GDM1 (cell line): ENCODE measurements at regions not wholly inside any gene's neighbourhood (a gene's known extent, or its start where the extent isn't known, plus 50 kb on each side); places are given as distances from the start of the nearest gene placed in this dataset.

ENCODE experiments used
- DNase-seq: peaks from one replicate; lab custom pipeline; 2025; lab: John Stamatoyannopoulos, UW

GRCh38 chr3:107428051-107428858 lies 51.0 kb downstream of the CCDC54 start:
- no peak for DNase-seq

- peak; percentile 77 for DNase-seq
Observed at GRCh38 chr3:107429320-107430181, 52.3 kb downstream of the CCDC54 start.

GRCh38 chr3:107430214-107430995 lies 53.2 kb downstream of the CCDC54 start:
- no peak for DNase-seq

GRCh38 chr3:107430996-107431245 lies 53.7 kb downstream of the CCDC54 start:
- DNase-seq: peak; percentile 19

GRCh38 chr3:107431246-107432012 lies 54.2 kb downstream of the CCDC54 start:
- DNase-seq: peak; percentile 51

GRCh38 chr3:107432013-107432515 lies 54.8 kb downstream of the CCDC54 start:
- no peak for DNase-seq

GRCh38 chr3:107432646-107433045 lies 55.4 kb downstream of the CCDC54 start:
- no peak for DNase-seq

GRCh38 chr3:107436029-107436428 lies 58.8 kb downstream of the CCDC54 start:
- no peak for DNase-seq

- no peak for DNase-seq
Observed at GRCh38 chr3:107438671-107439070, 61.4 kb downstream of the CCDC54 start.

- no peak for DNase-seq
Observed at GRCh38 chr3:107441617-107442016, 64.4 kb downstream of the CCDC54 start.

GRCh38 chr3:107443461-107443860 lies 66.2 kb downstream of the CCDC54 start:
- DNase-seq: no peak

GRCh38 chr3:107446706-107447105 lies 69.5 kb downstream of the CCDC54 start:
- DNase-seq: no peak

GRCh38 chr3:107450254-107450893 lies 72.4 kb upstream of the BBX start:
- DNase-seq: no peak

GRCh38 chr3:107452436-107452835 lies 70.3 kb upstream of the BBX start:
- DNase-seq: no peak

GRCh38 chr3:107453504-107453903 lies 69.3 kb upstream of the BBX start:
- no peak for DNase-seq

GRCh38 chr3:107455621-107456020 lies 67.1 kb upstream of the BBX start:
- DNase-seq: no peak

GRCh38 chr3:107456501-107456900 lies 66.3 kb upstream of the BBX start:
- no peak for DNase-seq

- DNase-seq: no peak
Observed at GRCh38 chr3:107458871-107459270, 63.9 kb upstream of the BBX start.

- DNase-seq: no peak
Observed at GRCh38 chr3:107461721-107462120, 61.0 kb upstream of the BBX start.

- no peak for DNase-seq
Observed at GRCh38 chr3:107464037-107464436, 58.7 kb upstream of the BBX start.

- DNase-seq: no peak
Observed at GRCh38 chr3:107465064-107465631, 57.6 kb upstream of the BBX start.
